Ishikawa (cell line): ENCODE measurements at regions not wholly inside any gene's neighbourhood (a gene's known extent, or its start where the extent isn't known, plus 50 kb on each side); places are given as distances from the start of the nearest gene placed in this dataset.

Experiments used
- CEBPB ChIP-seq: IDR thresholded peaks from 2 replicates; pipeline ENCODE4 v1.6.1; 2012
- EP300 ChIP-seq: IDR thresholded peaks from 2 replicates; pipeline ENCODE4 v1.6.1; 2012; ENCODE audit warnings: borderline replicate concordance
- YY1 ChIP-seq: IDR thresholded peaks from 2 replicates; pipeline ENCODE4 v1.6.1; 2012; ENCODE audit warnings: low read depth
- TF ChIP-seq, protein P1 (sequence below): IDR thresholded peaks from 2 replicates; pipeline ENCODE4 v1.6.1; 2012

DNA sequence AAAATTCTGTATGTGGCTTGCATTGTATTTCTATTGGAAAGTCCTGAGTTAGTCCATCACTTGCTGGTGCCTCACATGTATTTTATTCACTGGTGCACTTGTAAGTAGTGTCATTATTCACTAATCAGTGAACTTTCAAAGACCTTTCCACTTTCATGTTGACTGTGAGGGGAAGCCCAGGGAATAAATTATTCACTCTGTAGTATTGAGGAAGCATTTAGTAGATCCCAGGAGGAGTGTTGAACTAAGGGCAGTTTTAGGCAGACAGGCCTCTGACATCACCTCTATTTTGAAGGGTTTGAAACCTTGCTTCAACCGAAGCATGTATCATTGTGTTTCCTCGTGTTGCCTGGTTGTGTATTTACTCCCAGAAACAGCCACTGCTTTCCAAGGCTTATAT lies 705.4 kb upstream of the RIOK2 start:
- TF ChIP-seq, protein P1, sequence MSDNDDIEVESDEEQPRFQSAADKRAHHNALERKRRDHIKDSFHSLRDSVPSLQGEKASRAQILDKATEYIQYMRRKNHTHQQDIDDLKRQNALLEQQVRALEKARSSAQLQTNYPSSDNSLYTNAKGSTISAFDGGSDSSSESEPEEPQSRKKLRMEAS = no peak
- TF ChIP-seq CEBPB (no peak), YY1 (no peak), EP300 (no peak)
